GM18508 (cell line): ENCODE measurements at regions not wholly inside any gene's neighbourhood (a gene's known extent, or its start where the extent isn't known, plus 50 kb on each side); places are given as distances from the start of the nearest gene placed in this dataset.

Experiments
- ATAC-seq: cut with Tn5 transposase; IDR thresholded peaks from one replicate; pipeline ENCODE4 v1.9.1; 2021; ENCODE audit warnings: moderate number of reproducible peaks; ENCODE audit not compliant: insufficient read depth, unreplicated experiment

DNA sequence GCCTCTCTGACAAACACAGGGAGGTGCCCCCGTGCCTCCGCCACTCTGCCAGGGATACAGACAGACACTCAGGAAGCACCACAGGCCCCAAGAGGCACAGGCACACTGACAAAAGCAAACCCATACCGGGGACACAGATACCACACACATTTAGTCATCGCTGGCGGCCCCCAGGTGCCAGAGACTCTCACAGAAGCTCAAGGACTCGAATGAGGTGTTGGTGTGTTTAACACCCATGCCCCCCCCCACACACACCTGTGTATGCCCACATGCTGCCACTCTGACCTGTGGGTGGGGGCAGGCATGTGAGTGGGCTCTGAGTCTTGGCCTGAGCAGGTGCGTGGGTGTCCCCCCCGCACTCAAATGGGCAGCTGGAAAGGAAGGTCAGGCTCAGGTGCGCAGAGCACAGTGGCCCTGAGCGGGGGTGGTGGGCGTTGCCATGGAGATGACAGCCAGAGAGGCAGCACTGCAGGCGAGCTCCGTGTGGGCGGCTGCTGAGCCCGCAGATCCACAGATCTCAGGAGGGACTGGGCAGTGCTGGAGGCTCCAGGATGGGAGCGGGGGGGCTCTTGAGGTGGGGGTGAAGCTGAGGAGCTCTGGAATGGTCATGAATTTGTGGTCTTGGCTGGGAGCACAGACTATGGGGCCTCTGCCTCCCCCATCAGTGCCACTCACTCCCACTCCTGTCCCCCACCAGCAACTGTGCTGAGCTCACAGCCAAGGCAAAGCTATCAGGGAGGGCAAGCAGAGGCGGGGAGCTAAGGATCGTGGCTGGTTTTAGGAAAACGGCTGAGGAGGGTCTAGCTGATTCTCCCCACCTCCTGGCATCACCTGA lies 73.9 kb upstream of the TAF1B start:
- ATAC-seq: no peak

DNA sequence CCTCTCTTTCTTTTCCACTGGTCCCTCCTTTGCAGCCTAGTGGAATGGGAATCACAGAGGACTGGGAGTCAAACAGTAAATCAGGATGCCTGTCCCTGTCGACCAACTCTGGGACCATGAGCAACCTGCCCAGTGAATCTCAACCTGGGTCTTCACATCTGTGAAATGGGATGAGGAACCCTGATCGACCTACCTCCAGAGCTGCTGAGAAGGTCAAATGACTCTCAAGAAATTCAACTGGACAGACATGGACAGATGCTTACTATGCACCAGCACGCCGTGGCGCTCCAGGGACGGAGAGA lies 73.3 kb upstream of the TAF1B start:
- ATAC-seq: no peak

DNA sequence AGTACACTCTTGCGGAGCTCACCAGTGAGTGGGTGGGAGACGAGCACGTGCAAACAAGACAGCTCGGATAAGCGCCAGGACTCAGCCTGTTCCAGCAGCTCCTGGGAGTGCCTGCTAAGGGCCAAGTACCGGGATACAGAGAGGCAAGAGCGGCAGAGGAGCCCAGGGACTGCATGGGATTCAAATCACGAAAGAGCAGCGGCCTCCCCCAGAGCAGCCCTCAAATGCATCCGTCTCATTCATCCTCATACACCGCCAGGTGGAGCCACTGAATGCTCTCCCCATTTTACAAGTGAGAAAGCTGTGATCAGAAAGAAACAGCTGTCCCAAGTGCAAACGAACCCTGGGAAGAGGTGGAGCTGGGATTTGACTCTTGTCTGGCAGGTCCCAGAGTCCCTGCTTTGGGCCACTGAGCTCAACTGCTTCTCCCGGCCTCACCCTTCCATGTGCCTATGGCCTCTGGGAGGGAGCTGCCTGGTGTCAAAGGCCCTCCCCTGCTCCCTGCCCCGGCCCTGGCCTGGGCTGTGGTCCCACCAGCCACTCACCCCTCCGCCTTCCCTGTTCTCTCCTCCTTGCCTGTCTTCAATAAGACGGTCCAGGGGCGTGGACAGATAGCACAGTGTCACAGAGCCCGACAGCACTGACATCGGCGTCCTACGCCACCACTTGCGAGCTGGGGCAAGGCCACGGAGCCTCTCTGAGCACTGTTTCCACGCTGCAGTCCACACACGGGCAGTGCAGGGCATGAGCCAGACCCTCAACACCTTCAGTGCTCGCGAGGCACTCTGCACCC lies 72.8 kb upstream of the TAF1B start:
- ATAC-seq: no peak

DNA sequence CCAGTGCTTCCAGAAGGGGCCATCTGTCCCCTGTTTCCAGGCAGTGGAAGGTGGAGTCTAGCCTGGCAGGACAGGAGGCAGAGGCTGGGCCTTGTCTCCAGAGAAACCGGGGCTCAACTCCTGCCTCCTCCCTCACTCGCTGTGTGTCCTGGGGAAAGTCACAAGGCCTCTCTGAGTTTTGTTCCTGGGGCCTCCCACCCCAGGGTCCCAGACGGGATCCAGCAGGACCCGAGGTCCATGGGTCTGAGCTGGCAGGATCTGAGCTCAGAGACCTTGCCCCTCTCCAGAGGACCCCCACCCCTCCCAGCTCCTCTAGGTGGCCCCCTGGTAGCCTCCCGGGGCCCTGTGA lies 72.2 kb upstream of the TAF1B start:
- ATAC-seq: no peak

DNA sequence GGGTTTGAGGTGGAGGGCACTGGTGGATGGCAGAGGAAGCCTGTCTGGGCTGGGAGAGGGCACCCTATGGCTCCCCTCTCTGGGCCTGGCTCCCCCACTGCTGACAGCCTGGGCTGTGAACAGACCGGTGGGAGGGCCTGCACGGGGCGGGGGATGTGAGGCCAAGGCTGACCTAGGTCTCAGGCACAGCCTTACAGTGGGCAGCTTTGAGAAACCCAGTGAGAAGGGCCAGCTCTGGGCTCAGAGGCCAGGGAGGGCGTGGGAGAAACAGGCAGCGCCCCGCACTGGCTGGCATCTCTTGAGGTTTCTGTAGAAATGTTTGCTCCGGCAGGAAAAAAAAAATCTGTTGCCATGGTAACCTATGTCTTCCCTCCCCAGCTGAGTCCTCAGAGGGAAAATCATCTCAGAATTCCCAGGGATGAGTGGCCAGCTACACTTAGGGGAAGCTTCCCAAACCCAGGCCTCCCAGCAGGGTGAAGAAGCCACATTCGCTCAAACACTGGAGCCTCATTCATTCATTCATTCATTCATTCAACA lies 71.7 kb upstream of the TAF1B start:
- ATAC-seq: no peak

DNA sequence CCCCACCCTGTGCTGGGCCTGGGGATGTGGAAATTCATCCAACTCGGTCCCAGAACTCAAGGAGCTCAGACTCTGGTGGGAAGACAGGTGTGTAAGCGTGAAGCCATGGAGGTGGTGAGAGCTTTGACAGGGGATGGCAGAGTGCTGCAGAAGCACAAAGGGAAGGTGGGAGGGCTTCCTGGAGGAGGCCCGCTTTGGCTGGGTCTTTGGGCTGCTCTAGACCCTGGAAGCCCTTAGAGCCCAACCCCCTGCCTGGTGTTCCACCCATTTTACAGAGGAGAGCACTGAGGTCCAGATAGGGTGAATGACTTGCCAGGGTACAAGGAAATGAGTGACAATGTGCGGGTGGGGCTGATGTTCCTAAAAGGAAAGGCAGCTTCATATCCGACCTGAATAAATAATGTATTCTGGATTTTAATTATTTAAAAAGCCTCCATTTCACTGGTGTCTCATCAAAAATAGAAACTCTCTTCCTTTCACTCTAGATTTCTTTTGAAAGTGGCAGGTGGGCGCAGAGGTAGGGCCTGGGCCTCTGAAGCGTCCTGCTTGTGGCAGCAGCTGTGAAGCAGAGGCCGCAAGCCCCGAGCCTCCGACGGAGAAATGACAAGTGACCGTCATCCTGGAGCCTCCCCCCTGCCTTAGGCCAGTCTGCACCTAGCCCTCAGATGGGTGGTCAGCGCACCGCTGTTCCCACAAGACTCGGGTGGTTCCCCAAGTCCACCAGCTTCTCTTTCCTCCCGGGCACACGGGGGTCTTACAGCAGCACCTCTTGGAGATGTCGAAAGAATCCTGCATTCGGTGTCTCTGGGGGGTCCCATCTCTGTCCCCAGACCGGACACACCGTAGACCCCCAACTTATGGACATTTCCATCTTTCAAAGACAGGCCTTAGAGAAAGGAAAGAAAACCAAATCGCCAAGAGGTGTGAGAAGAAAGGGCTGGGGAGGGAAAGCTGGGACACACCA lies 71.0 kb upstream of the TAF1B start:
- no peak for ATAC-seq

DNA sequence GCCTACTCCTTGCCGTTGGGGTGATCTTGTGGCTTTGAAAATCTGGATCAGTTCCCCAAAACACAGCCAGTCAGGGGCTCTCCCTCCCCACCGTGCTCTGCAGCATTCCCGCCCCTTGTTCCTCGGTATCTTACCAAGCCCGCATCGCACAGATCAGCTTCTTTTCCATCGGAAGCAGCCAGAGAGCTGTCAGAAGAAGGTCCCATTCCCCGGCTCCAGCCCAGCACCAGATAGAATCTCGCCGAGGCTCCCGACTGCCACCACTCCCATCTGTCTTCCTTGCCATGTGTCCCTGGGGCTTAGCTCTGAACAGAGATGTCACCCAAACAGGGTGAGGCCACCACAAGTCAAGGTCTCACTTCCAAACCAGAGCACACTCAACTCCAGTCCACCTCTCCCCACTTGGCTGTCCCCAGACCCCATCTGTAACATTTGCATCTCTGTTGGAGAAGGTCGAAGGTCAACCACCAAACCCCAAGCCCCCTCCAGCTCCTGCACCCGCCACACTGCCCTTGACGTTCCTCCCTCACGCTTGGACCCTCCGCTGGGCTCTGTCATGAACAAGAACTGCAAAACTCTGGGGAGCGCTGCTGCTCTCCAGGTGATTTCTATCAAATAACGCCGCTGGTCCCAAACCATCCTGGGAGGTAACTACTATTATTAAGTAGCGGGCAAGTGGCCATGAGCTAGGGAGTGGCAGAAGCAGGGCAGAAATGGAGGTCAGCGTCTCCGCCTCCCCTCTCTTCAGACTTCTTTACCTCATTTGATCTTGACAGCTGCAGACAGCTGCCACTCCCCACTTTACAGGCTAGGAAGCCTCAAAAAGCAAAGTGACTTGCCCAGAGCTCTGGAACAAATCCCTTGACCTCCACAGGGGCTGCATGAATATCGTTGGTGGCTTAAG lies 70.0 kb upstream of the TAF1B start:
- ATAC-seq: no peak

DNA sequence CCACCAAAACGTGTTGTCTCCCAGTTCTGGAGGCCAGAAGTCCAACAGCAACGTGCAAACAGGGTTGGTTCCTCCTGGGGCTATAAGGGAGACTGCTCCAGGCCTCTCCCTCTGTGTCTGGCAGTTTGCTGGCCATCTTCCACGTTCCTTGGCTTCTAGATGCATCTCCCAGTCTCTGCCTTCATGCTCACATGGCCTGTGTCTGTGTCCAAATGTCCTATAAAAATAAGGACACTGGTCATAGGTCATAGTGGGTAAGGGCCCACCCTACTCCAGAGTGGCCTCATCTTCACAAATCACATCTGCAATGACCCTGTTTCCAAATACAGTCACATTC lies 69.4 kb upstream of the TAF1B start:
- ATAC-seq: no peak

DNA sequence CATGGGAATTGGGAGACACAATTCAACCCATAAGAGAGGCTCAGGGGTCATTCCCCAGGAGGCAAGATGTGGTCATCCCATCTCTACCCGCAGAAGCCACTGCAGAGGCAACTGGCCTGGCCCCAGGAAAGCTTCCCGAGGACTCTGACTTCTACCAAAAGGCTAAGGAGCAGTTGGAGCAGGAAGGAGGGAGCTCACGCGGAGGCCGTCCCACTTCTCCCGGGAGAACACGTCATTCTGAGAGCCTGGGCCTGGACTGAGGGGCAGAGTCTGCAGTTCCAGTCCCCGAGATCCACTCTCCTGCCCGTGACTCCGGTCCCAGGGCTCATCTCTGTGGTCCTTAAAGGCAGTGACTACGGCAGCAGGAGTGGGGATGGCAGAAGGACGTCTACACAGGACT lies 69.0 kb upstream of the TAF1B start:
- no peak for ATAC-seq

DNA sequence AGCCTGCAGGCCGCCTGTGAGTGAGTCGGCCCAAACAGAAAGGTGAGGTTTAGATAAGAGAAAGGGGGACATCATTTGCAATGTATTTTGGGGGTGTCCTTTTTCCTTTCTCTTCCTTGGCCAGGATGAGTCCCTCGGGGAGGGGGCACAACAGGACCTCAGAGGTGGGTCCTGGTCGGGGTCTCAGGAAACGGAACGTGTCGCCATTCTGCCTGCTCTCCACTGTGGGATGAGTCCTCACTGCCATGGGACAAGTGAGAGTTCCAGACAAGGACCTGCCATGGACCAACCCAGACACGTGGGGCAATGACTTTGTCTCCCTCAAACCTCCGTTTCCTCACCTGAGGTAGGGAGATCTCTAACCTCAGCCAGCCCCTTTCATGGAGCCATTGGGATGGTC lies 67.9 kb upstream of the TAF1B start:
- ATAC-seq: no peak

DNA sequence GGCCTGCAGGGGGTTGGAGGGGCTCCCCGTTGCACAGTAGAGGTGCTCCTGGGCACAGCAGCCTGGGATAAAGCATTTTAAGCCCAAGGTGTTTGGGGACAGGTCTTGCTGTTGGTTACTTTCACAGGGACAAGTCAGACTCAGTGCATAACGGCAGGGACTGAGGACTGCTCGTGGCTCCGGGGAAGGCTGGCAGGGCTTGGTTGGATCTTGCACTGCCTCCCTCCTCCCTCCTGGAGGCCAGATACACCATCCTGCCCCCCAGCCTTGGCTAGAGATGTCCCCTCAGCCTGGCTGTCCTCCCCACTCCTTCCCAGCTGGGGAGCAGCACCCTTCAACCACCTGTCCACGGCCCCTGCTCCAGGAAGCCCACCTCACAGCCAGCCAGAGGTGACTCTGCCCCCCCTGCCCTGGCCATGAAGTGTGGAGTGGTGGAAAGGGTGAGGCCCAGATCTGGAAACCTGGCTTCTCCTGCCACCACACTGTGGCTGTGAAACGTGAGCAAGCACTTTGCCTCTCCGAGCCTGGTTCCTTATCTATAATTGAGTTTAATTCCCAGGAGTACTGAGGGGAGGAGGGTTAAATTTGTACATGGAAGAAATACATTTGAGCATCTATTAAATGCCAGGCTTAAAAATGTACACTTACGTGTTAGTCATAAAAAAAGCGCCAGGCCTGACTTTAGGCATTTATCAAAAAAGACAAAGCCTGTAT lies 67.1 kb upstream of the TAF1B start:
- no peak for ATAC-seq

DNA sequence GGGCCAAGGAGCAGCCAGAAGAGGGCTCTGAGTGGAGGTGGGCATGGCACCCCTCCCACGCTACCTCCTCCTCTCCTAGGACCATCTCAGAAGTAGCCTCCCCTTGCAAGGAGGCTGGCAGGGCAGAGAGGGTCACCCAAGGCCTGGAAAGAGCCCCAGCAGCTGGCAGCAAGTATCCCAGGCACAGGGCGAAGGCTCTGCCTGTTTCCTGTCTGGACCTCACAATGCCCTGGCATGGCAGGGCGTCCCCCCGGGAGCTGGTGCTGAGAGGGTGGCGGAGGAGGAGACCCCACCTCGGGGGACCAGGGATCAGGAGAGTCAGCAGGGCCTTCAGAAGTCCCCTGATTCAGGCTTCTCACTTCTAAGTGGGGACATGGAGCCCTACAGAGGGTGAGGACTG lies 66.2 kb upstream of the TAF1B start:
- ATAC-seq: no peak

DNA sequence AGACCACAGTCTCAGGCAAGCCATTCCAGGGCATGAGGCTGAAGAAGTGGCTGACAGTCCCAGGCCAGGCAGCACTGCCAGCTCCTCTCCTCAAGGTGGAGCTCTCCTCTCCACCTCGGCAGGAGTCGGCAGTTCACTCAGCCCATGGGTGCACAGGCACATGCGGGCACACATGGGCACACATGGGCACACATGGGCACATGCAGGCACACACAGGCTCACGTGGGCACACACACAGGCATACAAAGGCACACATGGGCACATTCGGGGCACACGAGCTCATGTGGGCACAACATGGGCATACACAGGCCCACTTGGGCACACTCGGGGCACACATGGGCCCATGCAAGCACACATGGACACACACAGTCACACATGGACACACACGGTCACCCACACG lies 65.3 kb upstream of the TAF1B start:
- ATAC-seq: no peak

DNA sequence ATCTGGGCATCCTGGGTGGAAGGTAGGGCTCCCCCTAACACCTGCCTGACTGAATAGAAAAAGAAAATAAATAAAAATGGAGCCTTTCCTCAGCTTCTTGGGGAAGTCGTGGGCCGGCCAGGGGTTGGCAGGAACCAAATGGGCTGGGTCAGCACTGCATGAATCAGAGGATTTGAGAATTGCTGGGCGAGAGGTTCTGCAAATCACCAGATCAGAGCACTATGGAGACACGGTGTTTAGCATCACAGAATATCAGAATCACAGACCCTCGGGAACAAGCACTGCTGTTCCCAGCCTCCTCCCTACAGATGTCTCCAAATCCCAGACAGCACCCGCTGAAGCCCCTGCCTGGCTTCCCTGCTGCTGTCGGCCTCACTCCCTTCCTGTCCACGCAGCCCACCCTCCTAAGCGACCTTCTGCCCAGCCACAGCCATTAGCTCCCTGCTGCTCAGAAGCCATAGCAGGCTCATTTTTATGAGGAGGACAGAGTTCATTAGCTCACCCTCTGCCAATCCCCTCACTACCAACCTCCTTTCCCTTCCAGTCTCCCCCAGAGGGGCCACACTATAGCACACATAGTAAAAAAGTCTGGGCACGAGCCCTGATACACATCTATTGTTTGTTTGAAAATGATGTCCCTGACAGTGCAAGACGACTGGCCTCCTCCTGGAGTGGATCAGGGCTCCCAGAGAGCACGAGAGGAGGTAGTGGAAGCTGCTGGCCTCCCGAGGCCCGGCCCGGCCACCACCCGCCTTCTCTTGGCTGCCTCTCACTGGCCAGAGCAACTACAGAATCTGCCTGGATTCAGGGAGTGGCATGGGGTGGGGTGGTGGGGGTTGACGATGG lies 64.6 kb upstream of the TAF1B start:
- ATAC-seq: no peak

DNA sequence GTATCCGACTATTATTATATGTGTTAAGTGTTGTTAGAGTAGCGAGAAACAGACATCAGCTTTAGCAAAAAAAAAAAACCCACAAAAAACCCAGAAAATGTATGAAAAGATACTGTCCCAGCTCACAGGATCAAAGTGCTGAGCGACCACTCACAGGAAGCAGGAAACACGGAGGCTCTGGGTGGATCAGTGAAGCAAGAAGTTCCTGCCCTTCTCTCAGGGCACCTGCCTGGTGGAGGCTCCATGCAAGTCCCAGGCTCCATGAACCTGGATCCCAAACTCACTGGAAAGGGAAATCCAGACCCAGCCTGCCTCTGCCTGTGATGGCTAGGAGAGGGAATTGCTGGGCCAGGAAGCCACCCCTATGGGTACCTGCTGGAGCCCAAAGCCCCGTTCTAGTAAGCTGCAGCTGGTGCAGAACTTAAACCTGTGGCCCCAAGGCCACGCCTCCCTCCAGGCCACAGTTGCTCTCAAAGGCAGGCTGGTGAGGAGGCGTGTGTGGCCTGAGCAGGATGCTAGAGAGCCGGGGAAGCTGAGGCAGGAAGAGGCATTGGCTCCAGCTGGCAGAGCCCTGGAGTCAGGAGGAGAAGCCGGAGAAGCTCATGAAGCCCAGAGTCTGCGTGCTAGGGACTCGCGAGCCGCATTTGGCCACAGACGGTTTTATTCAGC lies 63.5 kb upstream of the TAF1B start:
- no peak for ATAC-seq

DNA sequence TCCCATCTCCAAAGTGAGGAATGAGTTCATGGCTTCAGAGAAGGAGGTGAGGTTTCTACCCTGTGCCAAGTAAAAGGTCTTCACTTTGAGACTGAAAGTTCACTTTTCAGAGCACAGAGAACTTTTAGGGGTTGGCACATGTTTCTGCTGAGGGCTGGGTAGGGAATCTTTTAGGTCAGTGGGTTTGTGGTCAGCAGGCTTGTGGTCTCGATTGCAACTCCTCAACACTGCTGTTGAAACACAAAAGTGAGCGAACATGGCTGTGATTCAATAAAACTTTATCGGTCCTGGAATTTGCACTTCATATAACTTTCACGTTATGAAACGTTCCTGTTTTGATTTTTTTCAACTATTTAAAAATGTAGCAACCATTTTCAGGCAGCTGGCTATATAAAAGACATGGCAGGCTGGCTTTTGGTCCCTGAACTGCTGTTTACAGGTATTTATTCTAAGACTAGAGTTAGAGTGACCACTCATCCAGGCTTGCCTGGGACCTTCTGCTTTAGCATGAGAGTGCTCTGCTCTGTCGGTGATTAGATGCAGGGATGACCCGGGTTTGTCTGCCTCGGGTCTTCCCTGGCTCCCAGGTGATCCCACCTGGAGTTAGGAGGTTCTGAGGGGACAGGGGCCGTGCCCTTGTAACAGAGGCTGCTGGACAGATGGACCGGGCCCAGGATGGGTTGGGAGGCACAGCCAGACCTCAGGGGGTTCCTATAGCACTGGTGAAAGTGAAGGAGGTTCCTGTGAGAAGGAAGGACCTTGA lies 62.7 kb upstream of the TAF1B start:
- ATAC-seq: no peak

DNA sequence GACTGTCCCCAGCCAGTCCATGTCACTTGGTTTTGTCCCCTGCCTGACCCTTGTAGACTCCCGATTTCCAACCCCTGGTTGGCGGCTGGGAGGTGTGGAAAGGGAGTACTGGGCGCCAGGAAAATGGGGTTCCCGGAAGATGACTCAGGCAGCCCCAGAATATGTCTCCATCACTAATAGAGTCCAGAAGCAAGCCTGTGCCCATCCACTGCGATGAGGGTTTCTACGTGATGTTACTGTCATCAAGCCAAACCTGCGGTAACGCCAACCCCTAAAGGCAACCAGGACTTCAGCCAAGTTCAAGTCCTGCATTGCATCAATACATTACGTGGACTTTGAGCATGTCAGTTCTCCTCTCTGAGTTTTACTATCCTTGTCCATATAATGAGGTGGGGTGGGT lies 62.0 kb upstream of the TAF1B start:
- no peak for ATAC-seq
